GM19324 (cell line): ENCODE measurements at regions not wholly inside any gene's neighbourhood (a gene's known extent, or its start where the extent isn't known, plus 50 kb on each side); places are given as distances from the start of the nearest gene placed in this dataset.

ENCODE experiments used
- ATAC-seq: cut with Tn5 transposase; IDR thresholded peaks from one replicate; pipeline ENCODE4 v1.9.1; 2021; ENCODE audit warnings: mild to moderate bottlenecking, moderate library complexity; ENCODE audit not compliant: unreplicated experiment, low FRiP score

DNA sequence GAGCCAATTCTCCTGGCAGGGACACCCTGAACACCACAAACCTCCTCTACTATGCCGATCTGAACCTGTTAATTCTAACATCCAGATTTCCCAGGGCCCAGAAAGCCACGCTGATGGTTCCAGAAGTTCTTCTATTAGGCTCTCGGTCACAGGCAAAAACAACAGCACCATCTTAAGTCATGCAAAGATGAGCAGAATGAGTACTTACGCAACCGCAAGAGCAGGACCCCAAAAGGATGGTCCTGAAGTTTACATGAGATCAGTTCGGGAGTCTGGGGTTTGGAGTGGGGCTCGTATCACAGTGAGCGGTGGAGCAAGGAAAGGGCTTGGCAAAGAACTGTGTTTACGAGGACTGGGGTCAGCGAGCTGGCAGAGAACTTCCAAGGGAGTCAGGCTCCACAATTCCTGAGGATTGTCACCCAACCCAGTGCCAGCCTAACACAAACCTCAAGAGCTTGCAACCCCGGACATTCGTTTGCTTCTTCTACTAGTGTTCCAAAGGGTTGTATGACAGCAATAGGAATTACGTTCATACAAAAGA is 532.6 kb downstream of the TNS3 start:
- no peak for ATAC-seq

DNA sequence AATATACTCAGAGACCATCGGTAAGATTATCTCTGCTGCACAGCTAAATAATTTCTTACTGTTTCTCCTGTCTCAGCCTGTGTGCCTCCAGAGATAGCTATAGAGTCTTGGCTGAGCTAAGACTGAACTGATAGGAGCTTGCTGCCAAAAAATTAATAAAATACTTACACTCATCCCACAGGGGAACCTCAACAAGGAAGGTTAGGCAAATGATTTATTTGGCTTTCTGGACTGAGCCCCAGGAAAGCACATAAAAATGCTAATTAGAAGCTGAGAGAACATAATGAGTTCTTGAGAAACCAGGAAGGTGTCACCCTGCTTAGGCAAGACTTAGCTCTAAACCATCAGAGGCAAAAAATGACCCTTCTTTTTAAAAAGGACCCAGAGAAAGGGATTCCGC is 534.5 kb downstream of the TNS3 start:
- no peak for ATAC-seq

DNA sequence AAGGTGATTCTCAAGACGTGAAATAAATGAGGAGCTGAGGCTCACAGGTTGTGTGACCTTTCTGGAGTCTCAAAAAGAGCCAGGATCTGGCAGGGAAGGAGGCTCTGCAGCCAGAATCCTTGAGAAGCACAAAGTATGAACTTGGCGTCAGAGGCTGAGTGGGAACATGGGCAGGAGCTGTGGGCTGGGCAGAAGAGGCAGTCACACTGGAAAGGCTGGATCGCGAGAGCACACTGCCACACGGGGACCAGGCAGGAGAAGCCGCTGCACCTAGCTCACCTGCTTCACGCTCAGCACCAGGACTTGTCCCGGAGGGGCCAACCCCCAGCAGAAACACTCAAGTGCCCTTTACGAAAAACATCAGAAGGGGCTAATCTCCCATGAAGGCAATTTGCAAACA is 535.0 kb downstream of the TNS3 start:
- no peak for ATAC-seq

DNA sequence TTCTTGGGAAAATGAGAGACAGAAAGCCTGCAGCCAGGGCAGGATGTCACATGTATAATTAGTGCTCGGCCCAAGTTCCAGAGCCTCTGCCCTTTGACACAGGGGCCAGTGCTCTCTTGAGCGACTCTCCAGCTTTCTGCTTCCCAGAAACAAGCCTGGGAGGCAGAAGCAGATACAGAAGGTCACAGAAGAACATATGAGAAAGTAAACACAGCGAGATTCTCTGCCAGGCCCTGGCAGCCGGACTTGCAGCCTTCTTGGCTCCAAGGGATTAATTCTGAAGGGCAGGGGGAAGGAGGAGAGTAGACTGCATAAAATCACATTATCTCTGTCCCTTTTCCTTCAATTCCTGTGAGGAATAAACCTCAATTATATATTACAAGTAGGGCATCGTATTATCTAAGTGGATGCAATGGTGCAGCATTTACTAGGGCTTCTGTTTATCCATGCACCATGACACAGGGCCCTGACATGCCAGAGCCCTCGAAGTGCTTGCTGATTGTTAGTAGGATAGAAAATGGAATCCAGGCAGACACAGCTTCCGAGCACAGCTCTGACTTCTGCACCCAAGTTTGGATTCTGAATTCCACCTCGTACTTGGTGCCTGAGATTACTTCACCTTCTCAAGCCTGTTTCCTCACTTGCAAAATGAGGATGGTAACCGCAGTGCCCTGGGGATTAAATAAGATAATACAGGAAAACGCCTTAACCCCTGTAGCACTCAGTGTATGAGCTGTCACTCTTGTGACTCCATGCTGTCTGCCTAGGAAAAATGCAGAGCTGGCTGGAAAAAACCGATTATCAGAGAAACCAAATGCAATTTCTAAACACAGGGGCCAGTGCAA is 536.5 kb downstream of the TNS3 start:
- no peak for ATAC-seq

DNA sequence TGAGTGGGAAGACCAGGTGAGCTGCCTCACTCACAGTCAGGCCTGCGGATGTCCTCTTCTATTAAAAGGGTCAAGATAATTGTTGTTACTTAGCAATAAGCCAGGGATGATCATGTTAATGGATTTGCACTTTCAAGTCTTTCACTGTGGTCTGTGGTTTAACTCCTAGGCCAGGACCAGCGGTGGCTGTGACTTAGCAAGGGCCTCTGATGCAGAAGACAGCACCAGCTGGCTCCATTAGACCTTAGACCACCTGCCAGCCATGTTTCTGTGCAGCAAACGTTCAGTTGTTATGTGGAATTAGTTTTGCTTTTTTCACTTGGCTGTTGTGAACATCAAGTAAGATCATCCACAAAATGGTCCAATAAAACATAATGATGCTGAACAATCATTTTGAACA is 537.3 kb downstream of the TNS3 start:
- no peak for ATAC-seq

DNA sequence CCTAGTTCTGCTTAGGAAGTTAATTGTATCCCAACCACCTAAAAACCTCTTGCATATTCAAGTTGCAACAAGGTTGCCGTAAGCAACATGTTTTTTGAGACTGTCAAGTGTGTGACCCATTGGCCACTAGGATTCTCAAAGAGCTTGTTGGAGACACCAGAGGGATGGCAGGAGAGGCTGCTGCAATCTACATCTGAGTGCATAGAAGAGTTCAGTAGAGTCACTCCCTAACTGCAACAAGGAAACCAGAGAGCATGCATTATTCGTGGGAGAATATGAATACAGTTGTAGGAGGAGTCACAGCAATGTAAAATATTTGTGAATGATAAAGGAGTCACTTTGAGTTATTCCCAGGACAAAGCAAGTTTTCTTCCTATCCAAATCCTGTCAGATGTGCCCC is 538.6 kb downstream of the TNS3 start:
- no peak for ATAC-seq

DNA sequence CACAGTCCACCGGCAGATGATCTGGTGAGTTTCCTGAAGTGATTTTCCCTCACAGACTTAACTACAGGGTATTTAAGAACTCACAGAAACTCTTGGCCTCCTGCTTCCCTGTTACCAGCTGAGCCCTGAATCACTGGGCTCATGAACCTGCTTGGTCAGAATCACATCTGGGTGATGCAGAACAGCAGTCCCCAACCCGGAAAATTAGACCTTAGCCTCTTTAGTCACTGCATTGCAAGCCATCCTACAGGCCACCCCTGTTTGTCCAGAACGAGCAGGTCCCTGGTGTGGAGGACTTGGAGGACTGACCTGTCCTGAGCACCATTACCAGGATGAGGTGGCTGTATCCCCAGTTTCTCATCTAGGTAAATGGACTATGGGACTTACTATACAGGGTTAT is 539.2 kb downstream of the TNS3 start:
- no peak for ATAC-seq

DNA sequence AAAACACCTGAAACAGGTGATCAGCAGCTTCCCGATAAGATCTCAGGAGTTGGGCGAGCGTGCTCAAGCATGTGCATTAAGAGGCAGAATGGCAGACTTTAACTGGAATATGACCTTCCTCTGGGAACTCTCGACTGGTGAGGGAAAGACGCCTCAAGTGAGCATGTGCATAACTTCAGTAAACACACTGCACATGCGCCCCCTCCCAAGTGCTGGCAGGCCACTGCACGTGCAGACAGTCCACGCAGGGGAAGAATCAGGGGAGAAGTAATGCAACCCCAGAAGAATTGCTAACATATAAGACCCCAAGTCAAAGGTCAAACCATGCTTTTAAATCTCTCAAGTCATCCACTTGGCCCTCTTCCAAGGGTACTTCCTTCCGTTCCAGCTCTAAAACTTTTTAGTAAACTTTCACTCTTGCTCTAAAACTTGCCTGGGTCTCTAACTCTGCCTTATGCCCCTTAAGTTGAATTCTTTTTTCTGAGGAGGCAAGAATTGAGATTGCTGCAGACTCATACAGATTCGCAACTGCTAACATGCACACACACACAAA is 541.0 kb downstream of the TNS3 start:
- ATAC-seq: no peak

DNA sequence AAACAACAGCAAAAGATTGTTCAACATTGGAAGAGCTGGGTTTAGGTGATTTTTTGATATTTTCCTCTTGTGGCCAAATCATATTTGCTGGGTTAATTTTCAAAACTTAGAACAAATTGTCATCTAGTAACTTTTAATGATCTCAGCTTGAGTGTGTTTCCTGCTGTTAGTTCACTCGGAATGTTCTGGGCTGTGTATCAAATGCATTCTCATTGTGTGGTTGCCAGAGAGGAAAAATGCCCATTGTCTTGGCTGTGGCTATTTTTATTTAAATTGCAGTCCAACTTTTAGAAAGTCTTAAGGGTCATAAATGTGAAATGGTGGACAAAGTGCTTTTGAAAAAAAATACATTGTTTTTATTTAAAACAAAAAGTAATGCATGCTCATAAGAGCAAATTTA is 542.0 kb downstream of the TNS3 start:
- no peak for ATAC-seq

DNA sequence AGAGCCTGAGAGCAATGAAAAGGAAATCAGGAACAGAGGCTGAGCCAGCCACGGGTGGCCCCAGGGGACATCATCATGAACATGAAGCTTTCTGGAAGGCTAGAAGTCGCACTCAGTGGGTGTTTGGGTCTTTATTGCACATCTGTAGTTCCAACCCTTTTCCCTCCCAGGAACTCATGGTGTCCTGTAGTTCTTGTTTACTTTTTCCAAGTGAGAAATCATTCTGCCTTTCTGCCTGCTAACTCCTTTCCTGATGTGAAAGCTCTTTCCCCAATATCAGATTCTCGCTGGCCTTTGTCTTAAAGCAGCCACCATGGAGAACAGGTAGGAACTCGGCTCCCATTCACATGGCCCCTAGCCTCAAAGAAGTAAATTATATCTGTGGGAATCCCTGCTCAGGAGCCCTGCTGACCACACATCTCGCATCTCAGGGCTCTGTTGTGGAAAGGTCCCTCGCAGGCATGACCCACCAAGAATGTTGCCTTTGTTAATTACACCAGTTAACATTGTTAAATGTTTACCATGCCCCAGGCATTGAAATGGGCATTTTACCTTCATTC is 542.7 kb downstream of the TNS3 start:
- ATAC-seq: no peak

DNA sequence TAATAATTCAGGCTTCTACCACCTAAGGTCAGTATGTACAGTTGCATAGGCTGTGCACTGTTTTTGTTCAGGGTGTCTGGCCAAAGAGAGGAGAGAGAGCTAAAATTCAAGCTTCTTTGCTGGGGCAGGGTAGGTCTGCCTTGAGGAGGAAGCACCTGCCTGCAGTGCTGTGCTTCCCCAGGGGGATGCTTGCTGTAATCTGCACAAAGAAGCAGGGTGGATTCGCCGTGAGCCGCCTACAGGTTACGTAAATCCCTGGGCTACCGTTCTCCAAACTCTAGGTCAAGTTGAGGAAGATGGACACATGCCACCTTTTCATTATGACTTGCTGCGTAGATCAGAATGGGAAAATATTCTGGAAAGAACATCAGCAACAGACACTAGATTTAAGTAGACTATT is 543.3 kb downstream of the TNS3 start:
- ATAC-seq: no peak

DNA sequence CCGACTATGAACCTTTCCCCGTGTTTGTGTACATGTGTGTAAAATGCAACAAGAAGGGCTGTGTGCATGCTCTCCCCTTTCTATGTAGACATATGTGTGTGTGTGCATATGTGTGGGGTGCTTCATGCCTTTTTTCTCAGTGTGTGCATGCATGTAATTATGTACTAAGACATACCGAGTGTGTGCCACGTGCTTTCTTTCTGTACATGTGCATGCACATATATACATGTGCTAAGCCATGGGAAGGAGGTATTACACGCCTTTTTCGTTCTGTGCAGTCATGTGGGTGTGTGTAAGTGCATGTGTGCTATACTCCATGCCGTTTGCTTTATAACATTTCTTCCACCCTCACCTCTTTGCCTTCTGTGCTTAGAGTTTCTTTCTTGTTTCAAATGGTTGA is 544.3 kb downstream of the TNS3 start:
- ATAC-seq: no peak

DNA sequence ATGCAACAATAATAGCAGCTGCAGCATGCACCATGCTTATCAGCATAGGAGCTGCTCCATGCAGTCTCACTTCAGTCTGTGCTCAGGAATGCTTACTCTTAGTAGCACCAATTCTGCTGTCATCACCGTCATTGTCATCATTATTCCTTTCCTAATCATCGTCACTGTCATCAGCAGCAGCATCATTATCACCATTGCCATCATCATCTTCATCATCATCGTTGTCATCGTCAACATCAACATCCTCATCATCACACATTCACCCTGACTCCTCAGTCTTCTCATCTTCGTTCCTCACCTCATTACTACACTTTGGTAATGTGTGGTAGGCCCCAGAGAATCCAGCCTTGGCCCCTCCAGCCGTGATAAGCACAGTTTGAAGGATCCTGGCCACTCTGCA is 545.0 kb downstream of the TNS3 start:
- ATAC-seq: no peak

DNA sequence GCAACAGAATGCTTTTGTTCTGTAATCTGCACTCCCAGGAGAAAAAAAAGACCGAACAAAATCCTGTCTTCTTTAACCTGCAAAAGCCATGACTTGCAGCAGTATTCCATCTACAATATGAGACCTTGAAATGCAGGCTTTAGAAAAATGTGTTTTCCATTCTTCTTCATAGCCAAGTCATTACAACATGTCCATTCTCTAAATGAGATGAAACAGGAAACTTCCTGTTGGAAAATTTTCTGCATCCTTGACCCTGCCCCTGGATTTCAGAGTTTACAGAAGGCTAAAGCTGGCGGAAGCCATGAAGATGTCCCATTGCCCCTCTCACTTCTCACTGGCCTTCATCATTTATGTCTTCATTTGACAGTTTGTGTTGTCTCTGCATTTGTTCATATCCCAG is 546.4 kb downstream of the TNS3 start:
- ATAC-seq: no peak

DNA sequence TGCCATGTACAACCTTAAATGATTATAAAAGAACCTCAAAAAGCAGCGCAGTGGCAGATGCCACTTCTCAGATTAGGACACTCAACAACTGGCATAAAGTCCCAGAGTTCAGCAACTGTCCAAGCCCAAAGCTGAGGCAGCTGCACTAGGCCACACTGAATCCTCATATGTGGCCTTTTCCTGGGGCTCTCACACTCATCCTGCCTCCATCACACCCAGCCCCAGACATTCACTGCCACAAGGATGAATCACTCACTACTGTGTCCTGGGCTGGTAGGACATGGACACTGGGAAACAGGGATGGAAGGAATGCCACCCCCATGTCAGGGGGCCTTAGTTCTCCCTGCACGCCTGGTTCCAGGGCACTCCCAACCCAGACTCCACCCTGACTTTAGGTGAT is 547.7 kb downstream of the TNS3 start:
- no peak for ATAC-seq

DNA sequence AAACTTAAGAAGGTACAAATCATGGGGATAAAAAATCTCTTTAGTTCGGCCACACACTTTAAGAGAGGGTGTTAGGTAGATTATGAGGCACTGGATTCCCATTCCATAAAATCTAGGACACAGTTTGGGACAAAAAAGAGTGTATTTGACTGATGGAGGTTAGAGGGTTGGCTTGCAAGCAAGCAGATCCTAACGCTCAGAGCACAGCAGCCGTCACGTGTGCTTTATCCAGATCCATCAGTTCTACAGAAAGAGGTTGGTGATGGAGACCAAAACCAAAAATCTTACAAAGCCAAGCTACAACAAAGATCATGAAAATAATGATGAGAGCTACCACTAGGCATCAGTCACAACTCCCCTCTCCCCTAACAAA is 549.4 kb downstream of the TNS3 start:
- no peak for ATAC-seq

DNA sequence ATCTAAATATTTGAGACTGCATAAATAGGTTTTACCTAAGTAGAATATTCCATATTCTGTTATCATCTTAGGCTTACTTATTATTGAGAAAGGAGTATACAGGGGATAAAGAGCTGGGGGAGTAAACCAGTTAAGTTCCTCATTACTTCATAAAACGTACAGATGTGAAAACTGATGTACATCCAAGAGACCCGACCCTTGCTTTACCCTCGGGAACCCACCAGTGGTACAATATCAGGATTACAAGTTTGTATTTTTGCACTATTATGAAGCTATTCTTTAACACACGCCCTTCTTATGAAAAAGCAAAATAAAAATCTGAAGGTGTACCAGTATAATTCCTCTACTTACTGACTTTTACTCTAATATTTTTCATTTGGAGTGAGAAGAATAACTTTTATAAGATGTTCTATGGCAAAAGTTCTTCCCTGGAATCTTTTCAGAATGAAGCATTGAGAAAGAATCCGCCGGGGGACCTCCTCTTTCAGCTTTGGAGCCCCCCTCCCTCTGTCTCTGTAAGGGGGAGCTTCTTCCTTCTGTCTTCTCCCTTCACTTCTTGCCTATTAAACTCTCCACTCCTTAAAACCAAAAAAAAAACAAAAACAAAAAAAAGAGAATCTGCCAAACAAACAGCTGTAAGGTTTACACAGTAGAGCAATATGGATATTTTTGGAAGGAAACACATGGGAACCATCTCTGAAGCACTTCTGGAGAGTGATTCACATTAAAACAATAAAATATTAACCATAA is 550.0 kb downstream of the TNS3 start:
- no peak for ATAC-seq

DNA sequence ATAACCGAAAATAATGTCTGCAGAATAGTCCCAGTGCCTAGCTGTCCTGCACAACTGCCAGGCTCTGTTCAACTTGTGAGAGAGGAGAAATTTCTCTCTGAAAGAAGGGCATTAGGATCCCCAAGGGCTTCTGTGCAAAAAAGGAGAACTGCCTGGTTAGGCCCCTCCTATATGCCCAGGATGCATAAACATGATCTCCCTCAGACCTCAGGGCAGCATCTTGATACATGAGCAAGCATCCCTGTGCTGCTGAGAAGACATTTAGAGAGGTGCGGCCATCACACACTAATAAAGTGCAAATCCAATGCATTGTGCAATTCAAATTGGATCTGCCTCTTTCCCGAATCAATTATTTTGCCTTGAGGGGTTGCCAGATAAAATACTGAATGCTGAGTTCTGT is 553.6 kb downstream of the TNS3 start:
- no peak for ATAC-seq

DNA sequence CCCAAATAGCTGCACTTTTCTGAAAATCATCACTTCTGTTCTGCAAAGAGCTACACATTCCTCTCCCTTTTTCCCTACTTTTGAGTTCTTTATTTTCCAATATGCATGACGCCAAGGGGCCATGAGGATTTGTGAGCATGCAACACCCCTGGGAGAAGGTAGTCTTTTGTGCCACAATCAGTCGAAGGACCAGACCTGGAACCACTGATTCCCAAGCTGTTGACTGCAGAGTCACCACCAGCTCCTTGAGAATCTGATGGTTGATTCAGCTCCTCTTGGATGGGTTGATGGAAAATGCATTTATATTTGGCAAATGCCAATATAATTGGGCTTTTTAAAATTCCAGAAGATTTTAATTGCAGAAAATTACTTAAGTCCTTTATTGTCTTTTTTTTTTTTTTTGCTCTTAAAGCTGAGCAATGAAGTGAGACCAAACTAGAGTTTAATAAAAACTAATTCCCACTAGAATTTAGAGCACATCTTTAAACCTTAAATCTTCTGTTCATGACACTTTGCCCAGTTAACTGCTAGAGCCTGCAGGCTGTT is 554.1 kb downstream of the TNS3 start:
- no peak for ATAC-seq

DNA sequence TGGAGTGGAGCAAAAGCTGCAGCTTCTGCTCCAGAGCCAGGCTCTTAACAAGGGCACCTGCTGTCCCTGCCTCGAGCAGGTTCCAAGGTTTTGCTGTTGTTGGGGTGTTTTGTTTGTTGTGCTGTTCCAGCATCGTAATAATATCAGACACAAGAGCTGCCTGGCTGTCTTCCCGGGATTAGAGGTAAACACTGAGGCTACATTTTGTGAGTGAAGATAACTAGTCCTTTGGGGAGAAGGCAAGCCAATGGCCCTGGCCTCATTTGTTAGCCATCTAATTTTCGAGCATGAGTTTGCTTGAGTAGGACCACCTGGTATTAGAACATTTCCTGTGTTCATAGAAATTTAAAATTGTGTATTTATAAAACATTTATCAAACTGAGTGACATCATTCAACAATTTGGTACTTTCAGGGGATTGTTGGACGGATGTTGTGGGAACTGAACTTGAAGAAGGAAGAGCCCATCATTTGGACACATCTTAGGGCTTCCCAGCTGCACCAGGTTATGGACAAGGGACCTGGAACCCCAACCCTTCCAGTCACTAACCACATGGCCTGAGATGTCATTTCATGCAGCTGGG is 555.0 kb downstream of the TNS3 start:
- ATAC-seq: no peak

DNA sequence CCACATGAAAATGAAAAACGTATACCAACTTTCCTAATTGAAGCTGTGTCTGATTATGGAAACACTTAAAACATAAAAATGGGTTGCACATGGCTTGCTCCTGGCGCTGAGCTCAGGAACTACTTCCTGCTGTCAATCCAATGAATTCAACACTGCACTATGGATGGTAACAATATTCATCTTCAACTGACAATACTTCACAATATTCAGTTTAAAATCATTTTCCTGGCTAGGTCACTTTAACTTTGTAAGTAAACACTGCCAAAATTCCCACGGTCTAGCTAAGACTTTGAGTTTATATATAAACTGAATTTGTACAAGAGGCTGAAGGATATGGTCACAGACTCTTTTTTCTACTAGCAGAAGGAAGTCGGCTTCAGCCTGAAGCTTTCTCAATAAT is 556.9 kb downstream of the TNS3 start:
- no peak for ATAC-seq
